ENCODE measurements at regions not wholly inside any gene's neighbourhood (a gene's known extent, or its start where the extent isn't known, plus 50 kb on each side); places are given as distances from the start of the nearest gene placed in this dataset.

- TF ChIP-seq, protein P1, sequence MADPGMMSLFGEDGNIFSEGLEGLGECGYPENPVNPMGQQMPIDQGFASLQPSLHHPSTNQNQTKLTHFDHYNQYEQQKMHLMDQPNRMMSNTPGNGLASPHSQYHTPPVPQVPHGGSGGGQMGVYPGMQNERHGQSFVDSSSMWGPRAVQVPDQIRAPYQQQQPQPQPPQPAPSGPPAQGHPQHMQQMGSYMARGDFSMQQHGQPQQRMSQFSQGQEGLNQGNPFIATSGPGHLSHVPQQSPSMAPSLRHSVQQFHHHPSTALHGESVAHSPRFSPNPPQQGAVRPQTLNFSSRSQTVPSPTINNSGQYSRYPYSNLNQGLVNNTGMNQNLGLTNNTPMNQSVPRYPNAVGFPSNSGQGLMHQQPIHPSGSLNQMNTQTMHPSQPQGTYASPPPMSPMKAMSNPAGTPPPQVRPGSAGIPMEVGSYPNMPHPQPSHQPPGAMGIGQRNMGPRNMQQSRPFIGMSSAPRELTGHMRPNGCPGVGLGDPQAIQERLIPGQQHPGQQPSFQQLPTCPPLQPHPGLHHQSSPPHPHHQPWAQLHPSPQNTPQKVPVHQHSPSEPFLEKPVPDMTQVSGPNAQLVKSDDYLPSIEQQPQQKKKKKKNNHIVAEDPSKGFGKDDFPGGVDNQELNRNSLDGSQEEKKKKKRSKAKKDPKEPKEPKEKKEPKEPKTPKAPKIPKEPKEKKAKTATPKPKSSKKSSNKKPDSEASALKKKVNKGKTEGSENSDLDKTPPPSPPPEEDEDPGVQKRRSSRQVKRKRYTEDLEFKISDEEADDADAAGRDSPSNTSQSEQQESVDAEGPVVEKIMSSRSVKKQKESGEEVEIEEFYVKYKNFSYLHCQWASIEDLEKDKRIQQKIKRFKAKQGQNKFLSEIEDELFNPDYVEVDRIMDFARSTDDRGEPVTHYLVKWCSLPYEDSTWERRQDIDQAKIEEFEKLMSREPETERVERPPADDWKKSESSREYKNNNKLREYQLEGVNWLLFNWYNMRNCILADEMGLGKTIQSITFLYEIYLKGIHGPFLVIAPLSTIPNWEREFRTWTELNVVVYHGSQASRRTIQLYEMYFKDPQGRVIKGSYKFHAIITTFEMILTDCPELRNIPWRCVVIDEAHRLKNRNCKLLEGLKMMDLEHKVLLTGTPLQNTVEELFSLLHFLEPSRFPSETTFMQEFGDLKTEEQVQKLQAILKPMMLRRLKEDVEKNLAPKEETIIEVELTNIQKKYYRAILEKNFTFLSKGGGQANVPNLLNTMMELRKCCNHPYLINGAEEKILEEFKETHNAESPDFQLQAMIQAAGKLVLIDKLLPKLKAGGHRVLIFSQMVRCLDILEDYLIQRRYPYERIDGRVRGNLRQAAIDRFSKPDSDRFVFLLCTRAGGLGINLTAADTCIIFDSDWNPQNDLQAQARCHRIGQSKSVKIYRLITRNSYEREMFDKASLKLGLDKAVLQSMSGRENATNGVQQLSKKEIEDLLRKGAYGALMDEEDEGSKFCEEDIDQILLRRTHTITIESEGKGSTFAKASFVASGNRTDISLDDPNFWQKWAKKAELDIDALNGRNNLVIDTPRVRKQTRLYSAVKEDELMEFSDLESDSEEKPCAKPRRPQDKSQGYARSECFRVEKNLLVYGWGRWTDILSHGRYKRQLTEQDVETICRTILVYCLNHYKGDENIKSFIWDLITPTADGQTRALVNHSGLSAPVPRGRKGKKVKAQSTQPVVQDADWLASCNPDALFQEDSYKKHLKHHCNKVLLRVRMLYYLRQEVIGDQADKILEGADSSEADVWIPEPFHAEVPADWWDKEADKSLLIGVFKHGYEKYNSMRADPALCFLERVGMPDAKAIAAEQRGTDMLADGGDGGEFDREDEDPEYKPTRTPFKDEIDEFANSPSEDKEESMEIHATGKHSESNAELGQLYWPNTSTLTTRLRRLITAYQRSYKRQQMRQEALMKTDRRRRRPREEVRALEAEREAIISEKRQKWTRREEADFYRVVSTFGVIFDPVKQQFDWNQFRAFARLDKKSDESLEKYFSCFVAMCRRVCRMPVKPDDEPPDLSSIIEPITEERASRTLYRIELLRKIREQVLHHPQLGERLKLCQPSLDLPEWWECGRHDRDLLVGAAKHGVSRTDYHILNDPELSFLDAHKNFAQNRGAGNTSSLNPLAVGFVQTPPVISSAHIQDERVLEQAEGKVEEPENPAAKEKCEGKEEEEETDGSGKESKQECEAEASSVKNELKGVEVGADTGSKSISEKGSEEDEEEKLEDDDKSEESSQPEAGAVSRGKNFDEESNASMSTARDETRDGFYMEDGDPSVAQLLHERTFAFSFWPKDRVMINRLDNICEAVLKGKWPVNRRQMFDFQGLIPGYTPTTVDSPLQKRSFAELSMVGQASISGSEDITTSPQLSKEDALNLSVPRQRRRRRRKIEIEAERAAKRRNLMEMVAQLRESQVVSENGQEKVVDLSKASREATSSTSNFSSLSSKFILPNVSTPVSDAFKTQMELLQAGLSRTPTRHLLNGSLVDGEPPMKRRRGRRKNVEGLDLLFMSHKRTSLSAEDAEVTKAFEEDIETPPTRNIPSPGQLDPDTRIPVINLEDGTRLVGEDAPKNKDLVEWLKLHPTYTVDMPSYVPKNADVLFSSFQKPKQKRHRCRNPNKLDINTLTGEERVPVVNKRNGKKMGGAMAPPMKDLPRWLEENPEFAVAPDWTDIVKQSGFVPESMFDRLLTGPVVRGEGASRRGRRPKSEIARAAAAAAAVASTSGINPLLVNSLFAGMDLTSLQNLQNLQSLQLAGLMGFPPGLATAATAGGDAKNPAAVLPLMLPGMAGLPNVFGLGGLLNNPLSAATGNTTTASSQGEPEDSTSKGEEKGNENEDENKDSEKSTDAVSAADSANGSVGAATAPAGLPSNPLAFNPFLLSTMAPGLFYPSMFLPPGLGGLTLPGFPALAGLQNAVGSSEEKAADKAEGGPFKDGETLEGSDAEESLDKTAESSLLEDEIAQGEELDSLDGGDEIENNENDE (IDR thresholded peaks at IDR 0.05; ENCODE audit: insufficient replicate concordance, low read length): no peak
- TF ChIP-seq CBX8 (IDR thresholded peaks at IDR 0.05; ENCODE audit: borderline replicate concordance, low read depth, low read length) (no peak), CTBP2 (IDR thresholded peaks at IDR 0.05; ENCODE audit: borderline replicate concordance, insufficient read depth, insufficient read length, low read length) (no peak), GABPA (IDR thresholded peaks at IDR 0.05; ENCODE audit: borderline replicate concordance, insufficient read depth, low read length) (no peak), GTF2F1 (IDR thresholded peaks at IDR 0.05; ENCODE audit: borderline replicate concordance, low read depth, low read length) (no peak), EGR1 (IDR thresholded peaks at IDR 0.05; ENCODE audit: borderline replicate concordance, low read depth, low read length) (no peak), EP300 (IDR thresholded peaks at IDR 0.05; ENCODE audit: borderline replicate concordance in 1 of 2, low read depth in 2 of 2, low read length in 2 of 2) (no peak)
These were observed 189.9 kb upstream of the SOX2 start (continued) for GRCh38 chr3:181521831-181522230.
